ENCODE measurements at regions not wholly inside any gene's neighbourhood (a gene's known extent, or its start where the extent isn't known, plus 50 kb on each side); places are given as distances from the start of the nearest gene placed in this dataset.
"Not testable (repeated sequence)": the region's sequence is repeated elsewhere in the genome, so short reads cannot be mapped to it uniquely, and the experiment has no call there.

DNA sequence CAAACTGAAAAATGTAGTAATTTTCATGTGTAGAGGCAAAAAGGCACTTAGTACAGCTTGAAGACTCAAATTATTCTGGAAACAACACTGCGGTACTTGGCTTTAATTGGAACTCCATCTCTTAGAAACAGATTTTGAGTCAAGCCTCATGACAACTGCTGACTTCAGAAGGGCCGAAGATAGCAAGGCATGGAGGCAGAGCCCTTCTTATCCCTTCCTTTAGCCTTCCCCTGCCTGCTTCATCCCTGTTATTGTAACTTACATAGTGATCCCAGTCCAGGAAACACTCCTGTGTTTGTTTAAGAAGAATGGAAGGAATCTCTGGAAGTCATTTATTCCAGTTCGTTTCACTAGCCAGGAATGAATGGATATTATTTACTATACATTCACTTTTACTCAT lies 110.9 kb upstream of the FAM98A start:
- no peaks in the 10 kb centered on the region for H3K9me3 Mint-ChIP-seq
- DNase-seq (no peak), ATAC-seq (no peak)

DNA sequence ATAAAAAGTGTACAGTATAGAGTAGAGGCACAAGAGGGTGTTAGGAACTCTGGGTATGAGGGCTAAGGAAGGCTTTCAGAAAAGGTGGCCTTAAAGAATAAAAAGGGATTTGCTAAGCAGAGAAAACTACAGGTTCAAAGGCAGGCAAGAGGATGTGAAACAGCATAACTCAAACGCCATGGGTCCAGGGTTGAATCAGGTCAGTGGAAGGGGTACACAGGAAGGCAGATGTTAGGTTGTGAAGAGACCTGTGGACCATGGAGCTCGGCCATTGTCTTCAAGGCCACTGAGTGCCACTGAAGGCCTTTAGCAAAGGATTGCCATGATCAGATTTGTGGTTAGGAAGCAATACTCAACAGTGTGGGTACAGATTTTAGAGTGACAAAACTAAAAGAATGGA lies 108.2 kb upstream of the FAM98A start:
- ATAC-seq (no peak), DNase-seq (no peak)
- H3K4me1 Mint-ChIP-seq (ENCODE audit: low read depth): no peaks in the 10 kb centered on the region
- no peaks in the 10 kb centered on the region for H3K36me3 Mint-ChIP-seq (ENCODE audit: insufficient read depth)
- H3K9me3 Mint-ChIP-seq: no peaks in the 10 kb centered on the region
- no peaks in the 10 kb centered on the region for H3K27me3 Mint-ChIP-seq (ENCODE audit: low read depth)
- no peak overlapping the region for H3K4me3 Mint-ChIP-seq

More for the DNA sequence above, 110.9 kb upstream of the FAM98A start:
- Mint-ChIP-seq H3K4me1 (ENCODE audit: low read depth) (no peaks in the 10 kb centered on the region), H3K36me3 (ENCODE audit: insufficient read depth) (no peaks in the 10 kb centered on the region), H3K4me3 (no peak overlapping the region), H3K27me3 (ENCODE audit: low read depth) (peaks cover 4% of the 10 kb centered on the region)

DNA sequence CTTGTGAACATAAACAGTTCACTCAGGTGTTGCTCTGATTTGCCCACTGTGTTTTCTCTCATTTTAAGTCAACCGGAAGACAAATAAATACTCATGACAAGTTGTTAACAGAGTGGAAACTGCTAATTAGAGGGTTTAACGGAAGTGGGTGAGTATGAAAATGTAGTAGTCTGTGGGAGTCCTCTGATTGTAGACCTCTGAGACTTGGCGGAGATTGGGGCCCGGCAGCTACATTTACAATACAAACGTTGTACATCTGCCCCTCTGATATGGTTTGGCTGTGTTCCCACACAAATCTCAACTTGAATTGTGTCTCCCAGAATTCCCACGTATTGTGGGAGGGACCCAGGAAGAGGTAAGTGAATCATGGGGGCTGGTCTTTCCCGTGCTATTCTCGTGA lies 107.3 kb upstream of the FAM98A start:
- DNase-seq: no peak
- Mint-ChIP-seq H3K9me3 (no peaks in the 10 kb centered on the region), H3K27me3 (ENCODE audit: low read depth) (no peaks in the 10 kb centered on the region), H3K36me3 (ENCODE audit: insufficient read depth) (no peaks in the 10 kb centered on the region), H3K4me3 (no peak overlapping the region), H3K4me1 (ENCODE audit: low read depth) (no peaks in the 10 kb centered on the region)
- no peak for ATAC-seq

GRCh38 chr2:33704406-33704855 lies 105.3 kb upstream of the FAM98A start:
- H3K4me3 Mint-ChIP-seq: no peak overlapping the region
- no peaks in the 10 kb centered on the region for H3K4me1 Mint-ChIP-seq (ENCODE audit: low read depth)
- no peaks in the 10 kb centered on the region for H3K9me3 Mint-ChIP-seq
- ATAC-seq (no peak), DNase-seq (no peak)
- H3K27me3 Mint-ChIP-seq (ENCODE audit: low read depth): peaks cover under 1% of the 10 kb centered on the region
- H3K36me3 Mint-ChIP-seq (ENCODE audit: insufficient read depth): no peaks in the 10 kb centered on the region

DNA sequence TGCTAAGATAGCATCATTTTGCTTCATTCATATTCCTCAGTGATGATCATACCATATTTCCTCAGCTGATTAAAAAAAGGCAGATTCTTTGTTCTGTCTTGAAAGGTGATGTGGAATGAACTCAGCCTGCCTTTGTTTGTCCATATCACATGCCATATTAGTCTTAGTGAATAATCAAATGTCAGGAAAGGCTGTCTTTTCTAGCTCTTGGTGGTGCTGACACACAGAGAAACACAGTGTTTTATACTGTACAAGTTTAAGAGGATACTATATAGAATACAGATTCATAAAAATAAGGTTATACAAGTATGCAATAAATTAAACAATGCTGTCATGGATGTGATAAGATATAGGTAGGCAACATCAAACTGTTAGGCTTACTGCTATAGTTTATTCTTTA lies 97.1 kb upstream of the FAM98A start:
- no peak for ATAC-seq
- H3K4me1 Mint-ChIP-seq (ENCODE audit: low read depth): no peaks in the 10 kb centered on the region
- no peak for DNase-seq
- no peak overlapping the region for H3K4me3 Mint-ChIP-seq
- peaks cover 27% of the 10 kb centered on the region for H3K9me3 Mint-ChIP-seq
- no peaks in the 10 kb centered on the region for H3K36me3 Mint-ChIP-seq (ENCODE audit: insufficient read depth)
- peaks cover 9% of the 10 kb centered on the region for H3K27me3 Mint-ChIP-seq (ENCODE audit: low read depth)

GRCh38 chr2:33694904-33695303 lies 95.8 kb upstream of the FAM98A start:
- H3K36me3 Mint-ChIP-seq (ENCODE audit: insufficient read depth): no peaks in the 10 kb centered on the region
- DNase-seq (no peak), ATAC-seq (no peak)

DNA sequence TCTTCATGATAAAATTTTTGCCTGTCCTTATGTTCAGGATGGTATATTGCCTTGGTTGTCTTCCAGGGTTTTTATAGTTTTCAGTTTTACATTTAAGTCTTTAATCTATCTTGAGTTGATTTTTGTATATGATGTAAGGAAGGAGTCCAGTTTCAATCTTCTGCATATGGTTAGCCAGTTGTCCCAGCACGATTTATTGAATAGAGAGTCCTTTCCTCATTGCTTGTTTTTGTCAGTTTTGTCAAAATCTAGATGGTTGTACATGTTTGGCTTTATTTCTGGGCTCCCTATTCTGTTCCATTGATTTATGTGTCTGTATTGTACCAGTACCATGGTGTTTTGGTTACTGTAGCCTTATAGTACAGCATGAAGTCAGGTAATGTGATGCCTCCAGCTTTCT lies 91.6 kb upstream of the FAM98A start:
- not testable (repeated sequence) for H3K27me3 Mint-ChIP-seq (ENCODE audit: low read depth); H3K36me3 Mint-ChIP-seq (ENCODE audit: insufficient read depth); DNase-seq; H3K4me3 Mint-ChIP-seq; H3K4me1 Mint-ChIP-seq (ENCODE audit: low read depth); ATAC-seq
- peaks cover 40% of the 10 kb centered on the region for H3K9me3 Mint-ChIP-seq

More at GRCh38 chr2:33694904-33695303, 95.8 kb upstream of the FAM98A start:
- H3K4me1 Mint-ChIP-seq (ENCODE audit: low read depth): no peaks in the 10 kb centered on the region
- H3K4me3 Mint-ChIP-seq: no peak overlapping the region
- H3K9me3 Mint-ChIP-seq: peaks cover 35% of the 10 kb centered on the region
- peaks cover 9% of the 10 kb centered on the region for H3K27me3 Mint-ChIP-seq (ENCODE audit: low read depth)

DNA sequence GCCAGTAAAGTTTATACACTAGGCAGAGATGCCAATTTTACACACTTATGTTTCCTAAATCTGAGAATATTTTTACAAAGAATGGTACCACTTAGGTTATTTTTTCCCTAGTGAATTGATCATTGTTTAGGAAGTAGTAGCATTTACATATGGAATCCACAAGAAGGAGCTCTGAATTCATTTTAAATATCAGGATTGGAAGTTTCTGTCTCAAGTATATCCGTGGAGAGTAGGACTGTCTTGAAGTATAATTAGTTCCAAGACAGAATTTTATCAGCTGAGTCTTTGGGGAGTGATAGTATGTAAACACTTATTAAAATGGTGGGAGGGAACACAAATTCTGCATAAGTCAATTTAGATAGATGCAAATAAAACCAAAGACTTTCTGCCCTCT lies 82.3 kb upstream of the FAM98A start:
- DNase-seq (no peak), ATAC-seq (no peak)
- no peaks in the 10 kb centered on the region for H3K36me3 Mint-ChIP-seq (ENCODE audit: insufficient read depth)
- H3K9me3 Mint-ChIP-seq: no peaks in the 10 kb centered on the region
- no peak overlapping the region for H3K4me3 Mint-ChIP-seq
- no peaks in the 10 kb centered on the region for H3K4me1 Mint-ChIP-seq (ENCODE audit: low read depth)
- H3K27me3 Mint-ChIP-seq (ENCODE audit: low read depth): no peaks in the 10 kb centered on the region

DNA sequence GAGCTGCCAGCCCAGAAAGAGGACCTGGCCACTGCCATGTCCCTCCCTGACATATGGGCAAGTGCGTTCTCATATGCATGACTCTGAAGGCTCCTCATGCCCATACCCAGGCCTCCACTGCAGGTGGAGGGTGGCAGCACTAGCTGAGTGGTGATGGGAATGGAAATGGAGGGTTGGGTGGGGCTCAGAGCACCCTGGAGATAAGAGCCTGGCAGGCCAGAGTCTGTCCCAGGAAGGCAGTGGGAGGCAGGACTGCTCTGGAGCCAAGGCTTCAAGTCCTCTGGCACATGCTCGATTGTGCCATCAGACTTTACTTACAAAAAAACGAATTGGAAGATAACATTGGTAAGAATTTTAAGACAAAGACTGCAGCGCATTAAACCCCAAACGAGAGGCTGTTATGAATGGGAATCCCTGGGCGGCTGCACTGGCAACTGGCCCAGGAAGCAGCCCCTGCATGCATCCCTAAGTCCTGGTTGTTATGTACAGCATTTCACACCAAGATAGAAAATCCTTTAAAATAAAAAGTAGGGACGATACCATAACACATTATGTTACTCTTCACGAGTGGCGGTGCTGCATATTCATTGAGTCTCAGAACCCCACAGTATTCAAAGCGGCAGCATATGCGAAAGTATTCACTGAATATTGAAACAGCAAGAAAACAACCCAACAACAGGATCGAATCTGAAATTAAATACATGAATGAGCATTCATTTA lies 81.7 kb upstream of the FAM98A start:
- H3K9me3 Mint-ChIP-seq: no peaks in the 10 kb centered on the region
- DNase-seq: no peak
- peak in 1 of 2 donors; percentile 14 for ATAC-seq
- no peaks in the 10 kb centered on the region for H3K4me1 Mint-ChIP-seq (ENCODE audit: low read depth)
- H3K4me3 Mint-ChIP-seq: no peak overlapping the region
- no peaks in the 10 kb centered on the region for H3K36me3 Mint-ChIP-seq (ENCODE audit: insufficient read depth)
- no peaks in the 10 kb centered on the region for H3K27me3 Mint-ChIP-seq (ENCODE audit: low read depth)

- DNase-seq: no peak
- Mint-ChIP-seq H3K9me3 (no peaks in the 10 kb centered on the region), H3K4me1 (ENCODE audit: low read depth) (no peaks in the 10 kb centered on the region), H3K4me3 (no peak overlapping the region), H3K36me3 (ENCODE audit: insufficient read depth) (no peaks in the 10 kb centered on the region), H3K27me3 (ENCODE audit: low read depth) (no peaks in the 10 kb centered on the region)
- ATAC-seq: no peak
Observed at GRCh38 chr2:33678436-33678835, 79.3 kb upstream of the FAM98A start.

DNA sequence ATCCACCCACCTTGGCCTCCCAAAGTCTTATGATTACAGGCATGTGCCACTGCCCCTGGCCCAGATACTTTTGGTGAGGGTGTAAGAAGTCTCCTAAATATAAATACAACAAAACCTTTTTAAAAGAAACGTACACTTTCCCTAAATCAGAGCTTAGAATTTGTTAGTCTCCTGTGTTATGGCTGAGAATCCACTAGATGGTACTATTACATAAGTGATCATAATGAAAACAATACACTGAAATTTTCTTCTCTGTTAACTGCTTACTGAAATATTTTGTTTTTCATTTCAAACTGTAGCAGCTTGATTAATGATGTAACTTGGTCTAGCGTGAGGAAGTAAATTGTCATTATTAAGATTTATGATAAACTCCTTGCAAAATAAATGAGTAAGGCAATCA lies 74.8 kb upstream of the FAM98A start:
- no peaks in the 10 kb centered on the region for H3K36me3 Mint-ChIP-seq (ENCODE audit: insufficient read depth)
- ATAC-seq: no peak
- no peaks in the 10 kb centered on the region for H3K9me3 Mint-ChIP-seq

GRCh38 chr2:33672896-33673295 lies 73.8 kb upstream of the FAM98A start:
- Mint-ChIP-seq H3K4me3 (no peak overlapping the region), H3K9me3 (no peaks in the 10 kb centered on the region), H3K4me1 (ENCODE audit: low read depth) (no peaks in the 10 kb centered on the region), H3K27me3 (ENCODE audit: low read depth) (peaks cover 7% of the 10 kb centered on the region), H3K36me3 (ENCODE audit: insufficient read depth) (no peaks in the 10 kb centered on the region)
- DNase-seq: no peak
- ATAC-seq: no peak

More for the DNA sequence above, 74.8 kb upstream of the FAM98A start:
- Mint-ChIP-seq H3K4me3 (no peak overlapping the region), H3K4me1 (ENCODE audit: low read depth) (no peaks in the 10 kb centered on the region), H3K27me3 (ENCODE audit: low read depth) (peaks cover 7% of the 10 kb centered on the region)
- no peak for DNase-seq

GRCh38 chr2:33672389-33672788 lies 73.3 kb upstream of the FAM98A start:
- Mint-ChIP-seq H3K27me3 (ENCODE audit: low read depth) (peaks cover 7% of the 10 kb centered on the region), H3K36me3 (ENCODE audit: insufficient read depth) (no peaks in the 10 kb centered on the region), H3K4me1 (ENCODE audit: low read depth) (no peaks in the 10 kb centered on the region), H3K4me3 (no peak overlapping the region), H3K9me3 (no peaks in the 10 kb centered on the region)
- ATAC-seq (no peak), DNase-seq (no peak)

GRCh38 chr2:33671198-33671597 lies 72.1 kb upstream of the FAM98A start:
- no peaks in the 10 kb centered on the region for H3K4me1 Mint-ChIP-seq (ENCODE audit: low read depth)
- H3K27me3 Mint-ChIP-seq (ENCODE audit: low read depth): peaks cover 7% of the 10 kb centered on the region
- no peaks in the 10 kb centered on the region for H3K9me3 Mint-ChIP-seq
- ATAC-seq (no peak), DNase-seq (no peak)
- H3K4me3 Mint-ChIP-seq: no peak overlapping the region
- H3K36me3 Mint-ChIP-seq (ENCODE audit: insufficient read depth): no peaks in the 10 kb centered on the region

DNA sequence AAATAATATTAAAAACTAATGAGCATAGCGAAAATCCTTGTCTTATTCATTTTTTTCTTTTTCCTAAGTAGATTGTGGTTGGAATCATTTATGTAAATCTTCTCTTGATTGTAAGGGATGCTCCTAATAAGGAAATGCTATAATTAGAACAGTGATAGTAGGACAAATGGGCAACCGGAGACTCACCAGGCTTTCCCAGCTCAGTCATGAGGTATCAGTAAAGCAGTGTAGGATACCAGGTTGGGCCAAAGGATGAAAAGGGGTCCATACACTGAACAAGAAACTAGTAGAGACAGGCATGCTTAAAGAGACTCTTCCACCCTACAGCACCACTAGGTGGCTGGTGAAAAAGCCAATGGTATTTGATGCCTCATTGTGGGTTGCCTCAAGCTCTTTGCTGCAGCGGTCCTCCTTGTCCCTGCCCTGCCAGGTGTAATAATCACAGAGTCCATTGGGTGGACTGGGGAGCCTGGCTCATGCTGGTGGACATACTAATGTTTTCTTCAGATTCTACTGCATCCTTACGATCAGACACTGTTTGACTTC lies 71.4 kb upstream of the FAM98A start:
- Mint-ChIP-seq H3K4me1 (ENCODE audit: low read depth) (no peaks in the 10 kb centered on the region), H3K36me3 (ENCODE audit: insufficient read depth) (no peaks in the 10 kb centered on the region), H3K27me3 (ENCODE audit: low read depth) (peaks cover 7% of the 10 kb centered on the region), H3K4me3 (no peak overlapping the region), H3K9me3 (no peaks in the 10 kb centered on the region)
- DNase-seq: no peak
- no peak for ATAC-seq
